ENCODE measurements at regions not wholly inside any gene's neighbourhood (a gene's known extent, or its start where the extent isn't known, plus 50 kb on each side); places are given as distances from the start of the nearest gene placed in this dataset.

DNA sequence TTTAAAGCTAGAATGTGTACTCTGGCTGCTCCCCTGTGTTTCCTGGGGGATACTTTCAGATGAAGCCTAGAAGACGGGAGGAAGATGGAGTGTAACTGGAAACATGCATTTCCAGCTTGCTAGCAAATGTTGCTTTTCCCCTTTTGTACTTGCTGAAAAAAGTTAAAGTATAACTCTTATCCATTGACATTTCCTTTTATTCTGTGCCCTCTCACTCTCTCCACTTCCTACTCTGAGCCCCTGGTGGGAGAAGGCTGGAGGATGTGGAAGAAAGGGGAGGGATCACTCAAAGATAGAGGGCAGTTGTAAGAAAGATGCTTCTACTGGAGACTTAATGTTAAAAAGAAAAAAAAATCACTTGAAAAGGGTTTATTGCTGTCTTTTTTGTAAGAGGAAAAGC lies 396.5 kb downstream of the DTHD1 start:
- TF ChIP-seq, protein P1, sequence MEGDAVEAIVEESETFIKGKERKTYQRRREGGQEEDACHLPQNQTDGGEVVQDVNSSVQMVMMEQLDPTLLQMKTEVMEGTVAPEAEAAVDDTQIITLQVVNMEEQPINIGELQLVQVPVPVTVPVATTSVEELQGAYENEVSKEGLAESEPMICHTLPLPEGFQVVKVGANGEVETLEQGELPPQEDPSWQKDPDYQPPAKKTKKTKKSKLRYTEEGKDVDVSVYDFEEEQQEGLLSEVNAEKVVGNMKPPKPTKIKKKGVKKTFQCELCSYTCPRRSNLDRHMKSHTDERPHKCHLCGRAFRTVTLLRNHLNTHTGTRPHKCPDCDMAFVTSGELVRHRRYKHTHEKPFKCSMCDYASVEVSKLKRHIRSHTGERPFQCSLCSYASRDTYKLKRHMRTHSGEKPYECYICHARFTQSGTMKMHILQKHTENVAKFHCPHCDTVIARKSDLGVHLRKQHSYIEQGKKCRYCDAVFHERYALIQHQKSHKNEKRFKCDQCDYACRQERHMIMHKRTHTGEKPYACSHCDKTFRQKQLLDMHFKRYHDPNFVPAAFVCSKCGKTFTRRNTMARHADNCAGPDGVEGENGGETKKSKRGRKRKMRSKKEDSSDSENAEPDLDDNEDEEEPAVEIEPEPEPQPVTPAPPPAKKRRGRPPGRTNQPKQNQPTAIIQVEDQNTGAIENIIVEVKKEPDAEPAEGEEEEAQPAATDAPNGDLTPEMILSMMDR (conservative IDR thresholded peaks at IDR 0.05): no peak
- TF ChIP-seq EZH2 (IDR thresholded peaks at IDR 0.05; ENCODE audit: low read depth): no peak

Measured in PC-9 (cell line).